ENCODE measurements at regions not wholly inside any gene's neighbourhood (a gene's known extent, or its start where the extent isn't known, plus 50 kb on each side); places are given as distances from the start of the nearest gene placed in this dataset.

GRCh38 chr4:81666491-81666890, 194.8 kb upstream of the RASGEF1B start:
- Histone ChIP-seq H3K27ac (no peak overlapping the region), H3K4me3 (no peak overlapping the region), H3K36me3 (no peaks in the 10 kb centered on the region), H3K4me1 (ENCODE audit: control insufficient read depth in 1 of 2, low read depth in 2 of 2) (peaks cover 0 to 11% of the 10 kb centered on the region in 2 donors), H3K27me3 (replicated peaks; ENCODE audit: insufficient read depth) (no peaks in the 10 kb centered on the region), H3K9me3 (no peaks in the 10 kb centered on the region)
- ATAC-seq (ENCODE audit: insufficient number of reproducible peaks, low FRiP score, low read depth) (no peak), DNase-seq (ENCODE audit: low spot score) (no peak)
- TF ChIP-seq, protein P1, sequence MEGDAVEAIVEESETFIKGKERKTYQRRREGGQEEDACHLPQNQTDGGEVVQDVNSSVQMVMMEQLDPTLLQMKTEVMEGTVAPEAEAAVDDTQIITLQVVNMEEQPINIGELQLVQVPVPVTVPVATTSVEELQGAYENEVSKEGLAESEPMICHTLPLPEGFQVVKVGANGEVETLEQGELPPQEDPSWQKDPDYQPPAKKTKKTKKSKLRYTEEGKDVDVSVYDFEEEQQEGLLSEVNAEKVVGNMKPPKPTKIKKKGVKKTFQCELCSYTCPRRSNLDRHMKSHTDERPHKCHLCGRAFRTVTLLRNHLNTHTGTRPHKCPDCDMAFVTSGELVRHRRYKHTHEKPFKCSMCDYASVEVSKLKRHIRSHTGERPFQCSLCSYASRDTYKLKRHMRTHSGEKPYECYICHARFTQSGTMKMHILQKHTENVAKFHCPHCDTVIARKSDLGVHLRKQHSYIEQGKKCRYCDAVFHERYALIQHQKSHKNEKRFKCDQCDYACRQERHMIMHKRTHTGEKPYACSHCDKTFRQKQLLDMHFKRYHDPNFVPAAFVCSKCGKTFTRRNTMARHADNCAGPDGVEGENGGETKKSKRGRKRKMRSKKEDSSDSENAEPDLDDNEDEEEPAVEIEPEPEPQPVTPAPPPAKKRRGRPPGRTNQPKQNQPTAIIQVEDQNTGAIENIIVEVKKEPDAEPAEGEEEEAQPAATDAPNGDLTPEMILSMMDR (IDR thresholded peaks at IDR 0.05), result no peak

GRCh38 chr4:81665649-81666048, 193.9 kb upstream of the RASGEF1B start:
- no peak for ATAC-seq (ENCODE audit: insufficient number of reproducible peaks, low FRiP score, low read depth)
- Histone ChIP-seq H3K4me1 (ENCODE audit: control insufficient read depth in 1 of 2, low read depth in 2 of 2) (peaks cover 0 to 11% of the 10 kb centered on the region in 2 donors), H3K27me3 (replicated peaks; ENCODE audit: insufficient read depth) (no peaks in the 10 kb centered on the region), H3K27ac (no peak overlapping the region), H3K4me3 (no peak overlapping the region), H3K9me3 (no peaks in the 10 kb centered on the region), H3K36me3 (no peaks in the 10 kb centered on the region)
- TF ChIP-seq, protein P1 (IDR thresholded peaks at IDR 0.05), result no peak
- DNase-seq (ENCODE audit: low spot score), result no peak

DNA sequence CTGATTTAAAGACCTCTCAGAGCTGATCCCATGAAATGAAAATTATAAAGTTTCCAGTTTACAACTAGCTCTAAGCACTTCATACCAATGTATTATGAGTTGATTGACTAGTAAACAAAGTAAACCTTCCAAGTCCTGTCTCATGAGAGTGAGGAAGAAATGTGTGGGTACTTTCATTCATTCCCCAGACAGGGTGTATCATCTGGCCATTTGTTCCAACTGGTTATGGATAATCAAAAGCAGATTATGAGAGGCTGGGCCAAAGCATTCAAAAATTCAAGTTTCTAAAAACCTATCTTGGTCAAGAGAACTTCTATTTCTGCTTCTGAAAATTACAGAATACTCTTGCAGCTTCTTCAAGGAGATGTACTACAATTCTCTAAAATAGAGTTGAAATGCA, 193.3 kb upstream of the RASGEF1B start:
- TF ChIP-seq, protein P1 (IDR thresholded peaks at IDR 0.05), result no peak
- Histone ChIP-seq H3K4me1 (ENCODE audit: control insufficient read depth in 1 of 2, low read depth in 2 of 2) (peaks cover 0 to 11% of the 10 kb centered on the region in 2 donors), H3K9me3 (no peaks in the 10 kb centered on the region), H3K27ac (no peak overlapping the region), H3K4me3 (no peak overlapping the region), H3K27me3 (replicated peaks; ENCODE audit: insufficient read depth) (no peaks in the 10 kb centered on the region), H3K36me3 (no peaks in the 10 kb centered on the region)
- ATAC-seq (ENCODE audit: insufficient number of reproducible peaks, low FRiP score, low read depth), result no peak
- DNase-seq (ENCODE audit: low spot score), result no peak

- H3K9me3 ChIP-seq, result no peaks in the 10 kb centered on the region
These were observed 192.4 kb upstream of the RASGEF1B start for GRCh38 chr4:81664079-81664478.

DNA sequence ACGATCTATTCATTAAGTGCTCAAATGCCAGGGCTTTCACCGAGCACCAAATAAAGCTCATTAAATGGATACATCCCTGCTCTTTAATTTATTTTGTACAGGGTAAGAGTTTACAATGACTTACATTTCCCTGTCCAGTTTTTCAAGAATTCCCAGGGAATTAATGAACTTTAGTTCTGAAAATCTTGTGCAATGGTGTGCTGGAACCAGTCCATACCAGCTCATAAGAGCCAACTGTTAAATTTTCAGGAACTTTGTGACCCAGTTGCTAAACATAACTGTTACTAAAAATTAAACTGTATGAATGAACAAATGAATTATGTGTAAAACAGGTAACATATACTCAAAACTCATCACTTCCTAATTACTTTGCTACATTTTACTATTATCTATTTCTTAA, 191.7 kb upstream of the RASGEF1B start:
- peaks cover 0 to 11% of the 10 kb centered on the region in 2 donors for H3K4me1 ChIP-seq (ENCODE audit: control insufficient read depth in 1 of 2, low read depth in 2 of 2)
- H3K27me3 ChIP-seq (replicated peaks; ENCODE audit: insufficient read depth), result no peaks in the 10 kb centered on the region
- no peaks in the 10 kb centered on the region for H3K36me3 ChIP-seq
- TF ChIP-seq, protein P1 (IDR thresholded peaks at IDR 0.05), result no peak
- no peak overlapping the region for H3K4me3 ChIP-seq
- ATAC-seq (ENCODE audit: insufficient number of reproducible peaks, low FRiP score, low read depth), result no peak
- no peak overlapping the region for H3K27ac ChIP-seq
- H3K9me3 ChIP-seq, result no peaks in the 10 kb centered on the region
- no peak for DNase-seq (ENCODE audit: low spot score)

More at GRCh38 chr4:81664079-81664478, 192.4 kb upstream of the RASGEF1B start:
- Histone ChIP-seq H3K36me3 (no peaks in the 10 kb centered on the region), H3K27me3 (replicated peaks; ENCODE audit: insufficient read depth) (no peaks in the 10 kb centered on the region), H3K27ac (no peak overlapping the region), H3K4me3 (no peak overlapping the region), H3K4me1 (ENCODE audit: control insufficient read depth in 1 of 2, low read depth in 2 of 2) (peaks cover 0 to 11% of the 10 kb centered on the region in 2 donors)
- no peak for ATAC-seq (ENCODE audit: insufficient number of reproducible peaks, low FRiP score, low read depth)
- no peak for DNase-seq (ENCODE audit: low spot score)
- TF ChIP-seq, protein P1 (IDR thresholded peaks at IDR 0.05), result no peak

Data from thoracic aorta (tissue), 2 donors.